Activated naive CD4-positive, alpha-beta T cell treated with anti-CD3 and anti-CD28 coated beads, Interleukin-2, amount 50 U/mL, for 24 hours (primary cell): ENCODE measurements at regions not wholly inside any gene's neighbourhood (a gene's known extent, or its start where the extent isn't known, plus 50 kb on each side); places are given as distances from the start of the nearest gene placed in this dataset.

Experiments
- H3K27ac Mint-ChIP-seq: one replicate; pipeline ENCODE4 v1.8.0; 2021; ENCODE audit warnings: mild to moderate bottlenecking, mixed read lengths
- H3K27me3 Mint-ChIP-seq: one replicate; pipeline ENCODE4 v1.8.0; 2021; ENCODE audit warnings: mixed read lengths
- H3K36me3 Mint-ChIP-seq: one replicate; pipeline ENCODE4 v1.8.0; 2021; ENCODE audit warnings: mixed read lengths
- H3K4me1 Mint-ChIP-seq: one replicate; pipeline ENCODE4 v1.8.0; 2021; ENCODE audit warnings: mixed read lengths
- H3K4me3 Mint-ChIP-seq: one replicate; pipeline ENCODE4 v1.8.0; 2021; ENCODE audit warnings: mild to moderate bottlenecking, mixed read lengths
- H3K9me3 Mint-ChIP-seq: one replicate; pipeline ENCODE4 v1.8.0; 2021; ENCODE audit warnings: mixed read lengths

GRCh38 chr4:178351185-178351584, 908.9 kb upstream of the AGA start:
- H3K27ac Mint-ChIP-seq = no peak overlapping the region
- H3K36me3 Mint-ChIP-seq = no peaks in the 10 kb centered on the region

DNA sequence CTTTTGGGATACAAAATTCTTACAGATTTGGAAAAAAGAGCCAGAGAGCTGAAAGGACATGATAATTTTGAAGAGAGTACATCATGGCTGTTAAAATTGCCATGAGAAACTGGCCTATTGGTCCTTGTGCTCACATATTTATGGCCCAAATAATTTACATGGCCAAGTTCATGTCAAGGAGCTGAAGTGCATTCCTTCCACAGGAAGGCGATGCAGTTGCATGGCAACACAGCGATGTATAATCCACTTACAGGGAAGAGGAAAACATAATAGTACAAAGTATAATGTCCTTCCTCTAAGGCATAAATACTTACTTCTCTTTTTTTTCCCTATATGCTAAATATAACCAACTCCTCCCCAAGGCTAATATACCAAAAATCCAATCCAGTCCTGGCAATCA, 914.5 kb upstream of the AGA start:
- Mint-ChIP-seq H3K27ac (no peak overlapping the region), H3K9me3 (peaks cover 6% of the 10 kb centered on the region), H3K4me1 (no peaks in the 10 kb centered on the region), H3K36me3 (no peaks in the 10 kb centered on the region), H3K4me3 (no peak overlapping the region), H3K27me3 (no peaks in the 10 kb centered on the region)

More at GRCh38 chr4:178351185-178351584, 908.9 kb upstream of the AGA start:
- Mint-ChIP-seq H3K27me3 (no peaks in the 10 kb centered on the region), H3K4me1 (no peaks in the 10 kb centered on the region), H3K4me3 (no peak overlapping the region), H3K9me3 (no peaks in the 10 kb centered on the region)

DNA sequence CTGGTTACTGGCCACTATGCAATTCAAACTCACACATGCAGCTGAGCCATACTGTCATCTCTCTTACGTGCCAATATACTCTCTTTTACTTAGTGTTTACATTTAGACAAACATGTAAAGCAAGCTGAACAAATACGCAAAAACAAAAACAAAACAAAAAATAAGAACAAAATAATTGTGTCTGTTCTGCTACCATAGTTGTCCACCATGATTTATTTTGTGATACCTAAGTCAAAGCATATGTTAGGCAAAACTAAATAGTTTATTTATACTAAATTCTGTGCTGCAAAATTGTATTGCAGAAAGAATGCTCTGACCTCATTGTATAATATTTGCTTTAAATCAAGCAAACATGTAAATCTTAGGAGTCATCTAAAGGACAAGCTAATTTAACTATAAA, 943.2 kb upstream of the AGA start:
- Mint-ChIP-seq H3K9me3 (no peaks in the 10 kb centered on the region), H3K36me3 (no peaks in the 10 kb centered on the region), H3K27ac (no peak overlapping the region), H3K4me1 (no peaks in the 10 kb centered on the region), H3K27me3 (no peaks in the 10 kb centered on the region), H3K4me3 (no peak overlapping the region)

- Mint-ChIP-seq H3K36me3 (no peaks in the 10 kb centered on the region), H3K4me1 (no peaks in the 10 kb centered on the region), H3K27me3 (no peaks in the 10 kb centered on the region), H3K4me3 (no peak overlapping the region), H3K27ac (no peak overlapping the region), H3K9me3 (no peaks in the 10 kb centered on the region)
Measured at GRCh38 chr4:178387756-178388155, 945.5 kb upstream of the AGA start.

DNA sequence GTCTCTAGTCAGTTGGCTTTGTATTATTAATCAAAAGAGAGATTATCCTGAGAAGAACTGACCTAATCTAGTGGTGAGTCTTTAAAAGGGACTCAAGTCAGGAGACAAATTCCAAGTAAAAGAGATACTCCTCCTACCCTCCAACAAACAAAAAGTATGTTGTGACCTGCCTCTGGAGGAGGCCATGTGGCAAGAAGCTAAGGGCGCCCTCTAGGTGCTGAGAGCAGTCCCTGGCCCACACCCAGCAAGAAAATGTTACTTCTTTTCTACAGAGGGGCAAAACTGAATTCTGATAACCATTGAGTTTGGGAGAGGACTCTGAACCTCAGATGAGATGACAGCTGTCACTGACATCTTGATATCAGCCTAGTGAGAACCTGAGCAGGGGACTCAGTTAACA, 953.6 kb upstream of the AGA start:
- Mint-ChIP-seq H3K27me3 (no peaks in the 10 kb centered on the region), H3K27ac (no peak overlapping the region), H3K4me3 (no peak overlapping the region), H3K4me1 (no peaks in the 10 kb centered on the region), H3K9me3 (no peaks in the 10 kb centered on the region), H3K36me3 (no peaks in the 10 kb centered on the region)

DNA sequence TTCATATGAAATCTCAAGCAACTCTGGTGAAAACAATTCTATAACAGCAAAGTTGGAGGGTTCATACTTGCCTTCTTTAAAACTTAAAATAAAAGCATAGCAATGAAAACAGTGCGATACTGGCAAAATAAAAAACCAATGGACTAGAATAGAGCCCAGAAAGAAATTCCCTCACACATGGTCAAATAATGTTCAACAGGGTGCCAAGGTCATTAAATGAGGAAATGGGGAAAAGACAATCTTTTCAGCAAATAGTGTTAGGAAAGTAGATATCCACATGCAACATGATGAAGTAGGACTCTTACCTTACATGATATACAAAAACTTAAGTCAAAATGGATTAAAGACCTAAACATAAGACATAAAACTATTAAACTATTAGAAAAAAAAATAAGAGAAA, 970.2 kb upstream of the AGA start:
- no peaks in the 10 kb centered on the region for H3K4me1 Mint-ChIP-seq
- no peak overlapping the region for H3K4me3 Mint-ChIP-seq
- no peaks in the 10 kb centered on the region for H3K27me3 Mint-ChIP-seq
- peaks cover under 1% of the 10 kb centered on the region for H3K9me3 Mint-ChIP-seq
- H3K27ac Mint-ChIP-seq = no peak overlapping the region
- no peaks in the 10 kb centered on the region for H3K36me3 Mint-ChIP-seq

DNA sequence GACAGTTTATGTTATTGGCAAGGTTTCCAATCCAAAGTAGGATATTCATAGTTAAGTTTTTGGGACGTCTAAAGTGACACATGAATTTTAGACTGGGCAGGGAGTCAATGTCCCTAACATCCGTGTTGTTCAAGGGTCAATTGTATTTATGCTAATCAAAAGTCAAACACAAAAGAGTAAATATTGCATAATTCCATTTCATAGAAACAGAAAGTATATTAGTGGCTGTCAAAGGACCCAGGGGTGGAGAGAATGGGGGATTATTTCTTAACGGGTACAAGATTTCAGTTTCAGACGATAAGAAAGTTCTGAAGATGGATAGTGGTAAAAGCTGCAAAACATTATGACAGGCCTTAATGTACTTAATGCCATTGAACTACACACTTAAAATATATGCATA, 971.8 kb upstream of the AGA start:
- Mint-ChIP-seq H3K9me3 (no peaks in the 10 kb centered on the region), H3K36me3 (no peaks in the 10 kb centered on the region), H3K4me3 (no peak overlapping the region), H3K27me3 (no peaks in the 10 kb centered on the region), H3K27ac (no peak overlapping the region), H3K4me1 (no peaks in the 10 kb centered on the region)

GRCh38 chr4:178414881-178415446, 972.7 kb upstream of the AGA start:
- no peak overlapping the region for H3K27ac Mint-ChIP-seq

DNA sequence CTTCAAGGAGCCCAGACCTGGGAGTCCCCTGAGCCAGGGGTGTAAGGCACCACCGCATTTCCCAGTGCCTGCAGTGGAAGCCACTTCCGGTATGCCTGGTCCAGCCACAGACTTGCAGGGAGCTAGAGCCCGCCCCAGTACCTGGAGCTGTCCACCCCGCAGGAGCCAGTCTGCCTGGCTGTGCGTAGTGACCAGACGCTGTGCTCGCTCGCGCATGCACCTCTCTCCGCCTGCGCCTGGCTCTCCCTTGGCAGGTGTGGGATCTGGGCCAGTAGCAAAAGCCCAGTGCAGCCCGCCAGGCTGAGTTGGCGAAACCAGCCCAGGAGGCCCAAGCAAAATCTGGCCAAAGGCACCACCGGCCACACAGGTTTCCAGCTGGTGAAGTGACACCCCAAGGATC, 973.7 kb upstream of the AGA start:
- no peak overlapping the region for H3K27ac Mint-ChIP-seq
- no peaks in the 10 kb centered on the region for H3K36me3 Mint-ChIP-seq
- no peaks in the 10 kb centered on the region for H3K4me1 Mint-ChIP-seq
- H3K9me3 Mint-ChIP-seq = no peaks in the 10 kb centered on the region
- no peaks in the 10 kb centered on the region for H3K27me3 Mint-ChIP-seq
- no peak overlapping the region for H3K4me3 Mint-ChIP-seq

More at GRCh38 chr4:178414881-178415446, 972.7 kb upstream of the AGA start:
- Mint-ChIP-seq H3K4me3 (no peak overlapping the region), H3K9me3 (no peaks in the 10 kb centered on the region), H3K4me1 (no peaks in the 10 kb centered on the region), H3K36me3 (no peaks in the 10 kb centered on the region), H3K27me3 (no peaks in the 10 kb centered on the region)

- H3K9me3 Mint-ChIP-seq = peaks cover 5% of the 10 kb centered on the region
- no peaks in the 10 kb centered on the region for H3K36me3 Mint-ChIP-seq
Measured at GRCh38 chr4:178423366-178423765, 981.1 kb upstream of the AGA start.

DNA sequence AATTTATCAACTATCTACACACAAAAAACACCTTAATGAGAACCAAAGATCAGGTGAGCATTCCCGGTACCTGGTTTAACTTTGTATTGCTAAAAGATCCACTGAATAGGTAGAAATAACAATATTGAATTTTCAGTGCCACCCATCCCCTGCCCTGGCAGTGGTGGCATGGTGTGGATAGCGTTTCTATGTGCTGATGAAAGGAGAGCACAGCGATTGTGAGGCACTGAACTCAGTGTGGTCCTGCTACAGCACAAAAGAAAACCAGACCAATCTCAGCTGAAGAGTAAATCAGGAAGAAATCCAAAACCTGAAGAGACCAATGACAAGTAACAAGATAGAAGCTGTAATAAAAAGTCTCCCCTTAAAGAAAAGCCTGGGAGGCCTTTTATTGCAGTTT, 984.6 kb upstream of the AGA start:
- H3K4me3 Mint-ChIP-seq = no peak overlapping the region
- no peaks in the 10 kb centered on the region for H3K27me3 Mint-ChIP-seq
- H3K36me3 Mint-ChIP-seq = no peaks in the 10 kb centered on the region
- H3K9me3 Mint-ChIP-seq = peaks cover 5% of the 10 kb centered on the region
- H3K4me1 Mint-ChIP-seq = no peaks in the 10 kb centered on the region
- no peak overlapping the region for H3K27ac Mint-ChIP-seq

More at GRCh38 chr4:178423366-178423765, 981.1 kb upstream of the AGA start:
- no peak overlapping the region for H3K27ac Mint-ChIP-seq
- H3K4me3 Mint-ChIP-seq = no peak overlapping the region
- H3K27me3 Mint-ChIP-seq = no peaks in the 10 kb centered on the region
- no peaks in the 10 kb centered on the region for H3K4me1 Mint-ChIP-seq

DNA sequence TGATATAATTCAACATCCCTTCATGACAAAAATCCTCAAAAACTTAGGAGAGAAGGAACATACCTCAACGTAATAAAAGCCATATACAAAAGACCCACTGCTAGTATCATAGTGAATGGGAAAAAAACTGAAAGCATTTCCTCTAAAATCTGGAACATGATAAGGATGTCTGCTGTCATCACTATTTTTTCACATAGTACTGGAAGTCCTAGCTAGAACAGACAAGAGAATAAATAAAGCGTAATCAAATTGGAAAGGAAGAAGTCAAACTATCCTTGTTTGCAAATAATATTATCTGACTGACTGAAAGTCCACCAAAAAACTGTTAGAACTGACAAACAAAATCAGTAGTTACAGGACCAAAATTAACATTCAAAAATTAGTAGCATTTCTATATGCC, 985.4 kb upstream of the AGA start:
- no peaks in the 10 kb centered on the region for H3K36me3 Mint-ChIP-seq
- no peaks in the 10 kb centered on the region for H3K4me1 Mint-ChIP-seq
- H3K27me3 Mint-ChIP-seq = no peaks in the 10 kb centered on the region
- H3K27ac Mint-ChIP-seq = no peak overlapping the region
- peaks cover 5% of the 10 kb centered on the region for H3K9me3 Mint-ChIP-seq
- H3K4me3 Mint-ChIP-seq = no peak overlapping the region

GRCh38 chr4:178448372-178449035, 1006.3 kb upstream of the AGA start:
- no peak overlapping the region for H3K4me3 Mint-ChIP-seq
- H3K27me3 Mint-ChIP-seq = no peaks in the 10 kb centered on the region
- peaks cover 10% of the 10 kb centered on the region for H3K9me3 Mint-ChIP-seq
- H3K27ac Mint-ChIP-seq = no peak overlapping the region
- H3K36me3 Mint-ChIP-seq = no peaks in the 10 kb centered on the region
- no peaks in the 10 kb centered on the region for H3K4me1 Mint-ChIP-seq

DNA sequence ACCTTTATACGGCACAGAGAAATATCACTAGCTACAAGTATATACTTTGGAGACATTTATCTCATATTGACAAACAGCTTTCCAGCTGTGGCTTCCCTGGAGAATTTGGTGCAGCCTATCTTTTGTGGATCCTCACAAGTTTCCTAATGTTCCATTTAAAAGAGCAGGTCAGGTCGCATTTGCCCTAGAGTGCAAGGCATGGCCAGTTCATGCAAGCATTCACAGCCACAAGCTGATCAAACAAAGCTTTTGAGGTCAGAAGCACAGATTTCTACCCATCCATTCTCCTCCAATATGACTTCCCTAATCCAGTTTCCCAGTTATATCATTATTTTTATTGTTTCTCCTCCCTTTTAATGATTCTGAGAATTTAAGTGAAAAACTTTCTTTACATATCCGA, 1008.4 kb upstream of the AGA start:
- Mint-ChIP-seq H3K9me3 (peaks cover 10% of the 10 kb centered on the region), H3K27ac (no peak overlapping the region), H3K4me3 (no peak overlapping the region), H3K36me3 (no peaks in the 10 kb centered on the region), H3K27me3 (no peaks in the 10 kb centered on the region), H3K4me1 (no peaks in the 10 kb centered on the region)

DNA sequence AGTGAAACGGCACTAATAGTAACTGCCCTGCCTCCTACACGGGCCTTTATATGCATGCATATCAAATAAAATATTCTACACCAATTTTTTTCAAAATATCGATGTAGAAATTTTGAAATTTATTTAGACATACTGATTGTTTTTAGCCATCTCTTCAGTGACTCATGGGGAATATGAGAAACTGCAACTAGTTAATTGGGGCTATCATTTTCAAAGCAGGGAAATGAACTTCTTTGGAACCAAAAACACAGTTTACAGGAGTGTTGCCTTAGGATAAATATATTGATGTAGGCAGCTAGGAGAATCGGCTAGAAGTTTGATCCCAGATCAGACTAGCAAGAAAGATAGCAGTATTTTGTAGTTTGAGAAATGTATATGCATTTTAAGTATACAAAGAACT, 1010.8 kb upstream of the AGA start:
- Mint-ChIP-seq H3K36me3 (no peaks in the 10 kb centered on the region), H3K9me3 (peaks cover 15% of the 10 kb centered on the region), H3K4me3 (no peak overlapping the region)

GRCh38 chr4:178457286-178457685, 1015.0 kb upstream of the AGA start:
- no peaks in the 10 kb centered on the region for H3K27me3 Mint-ChIP-seq
- H3K9me3 Mint-ChIP-seq = peaks cover 14% of the 10 kb centered on the region
- no peak overlapping the region for H3K4me3 Mint-ChIP-seq
- H3K4me1 Mint-ChIP-seq = no peaks in the 10 kb centered on the region
- no peaks in the 10 kb centered on the region for H3K36me3 Mint-ChIP-seq
- no peak overlapping the region for H3K27ac Mint-ChIP-seq

More for the DNA sequence above, 1010.8 kb upstream of the AGA start:
- H3K4me1 Mint-ChIP-seq = no peaks in the 10 kb centered on the region
- no peaks in the 10 kb centered on the region for H3K27me3 Mint-ChIP-seq
- H3K27ac Mint-ChIP-seq = no peak overlapping the region

GRCh38 chr4:178462710-178463109, 1020.5 kb upstream of the AGA start:
- Mint-ChIP-seq H3K36me3 (no peaks in the 10 kb centered on the region), H3K27me3 (no peaks in the 10 kb centered on the region), H3K4me1 (no peaks in the 10 kb centered on the region), H3K27ac (no peak overlapping the region), H3K9me3 (peaks cover 9% of the 10 kb centered on the region), H3K4me3 (no peak overlapping the region)
